CD4-positive, alpha-beta T cell (primary cell): ENCODE measurements at regions not wholly inside any gene's neighbourhood (a gene's known extent, or its start where the extent isn't known, plus 50 kb on each side); places are given as distances from the start of the nearest gene placed in this dataset.

Experiments used
- ATAC-seq: fragments of 200-7000 bp; cut with Tn5 transposase; one replicate; pipeline ENCODE4 v1.10.0; 2022; ENCODE audit warnings: mild to moderate bottlenecking; ENCODE audit not compliant: poor library complexity
- CTCF ChIA-PET: fragments of 350-600 bp; sonication (Branson Sonifier 250); formaldehyde crosslinking; loops from one replicate; lab custom pipeline; 2021; ENCODE audit warnings: antibody characterized with exemption, inconsistent platforms; lab: Charles Lee
- POLR2A ChIA-PET: fragments of 350-600 bp; sonication (Branson Sonifier 250); formaldehyde crosslinking; loops from one replicate; lab custom pipeline; 2021; ENCODE audit warnings: antibody characterized with exemption, inconsistent platforms; lab: Charles Lee
- DNase-seq, 14 experiments: peaks; one replicate each; pipeline ENCODE4 v3.0.0-alpha.2; 2013 to 2020; ENCODE audit warnings: mixed read lengths in 2 of 14
- H3K27ac ChIP-seq, 2 donors: one replicate each; pipeline versions ENCODE4 v1.5.1 to v1.7.0; 2013; ENCODE audit warnings: low read length in 2 of 2, low read depth in 1 of 2, mild to moderate bottlenecking in 1 of 2
- H3K27me3 ChIP-seq, 2 experiments: 1 replicate in 1 of 2; 2 replicates in 1 of 2; pipeline versions ENCODE4 v1.6.1 to v1.7.0; 2013; ENCODE audit warnings: low read length in 2 of 2, control low read depth in 1 of 2, mild to moderate bottlenecking in 1 of 2, moderate library complexity in 1 of 2; ENCODE audit not compliant: insufficient read depth in 2 of 2, control insufficient read depth in 1 of 2
- H3K36me3 ChIP-seq: one replicate; pipeline ENCODE4 v1.6.1; 2013; ENCODE audit warnings: low read length, control low read depth; ENCODE audit not compliant: insufficient read depth
- H3K4me1 ChIP-seq: one replicate; pipeline ENCODE4 v1.6.1; 2013; ENCODE audit warnings: low read length, control low read depth; ENCODE audit not compliant: insufficient read depth
- H3K4me3 ChIP-seq: one replicate; pipeline ENCODE4 v1.5.1; 2013; ENCODE audit warnings: mild to moderate bottlenecking, low read length, moderate library complexity
- H3K9me3 ChIP-seq, 2 experiments: 1 replicate in 1 of 2; 2 replicates in 1 of 2; pipeline versions ENCODE4 v1.6.1 to v1.7.0; 2013; ENCODE audit warnings: low read length in 2 of 2, mild to moderate bottlenecking in 2 of 2, control low read depth in 1 of 2, moderate library complexity in 1 of 2; ENCODE audit not compliant: control insufficient read depth in 1 of 2, insufficient read depth in 1 of 2
- H3K27ac Mint-ChIP-seq: one replicate; pipeline ENCODE4 v1.8.0; 2020; ENCODE audit warnings: mixed read lengths
- H3K27me3 Mint-ChIP-seq: one replicate; pipeline ENCODE4 v1.8.0; 2021; ENCODE audit warnings: mixed read lengths
- H3K36me3 Mint-ChIP-seq: one replicate; pipeline ENCODE4 v1.8.0; 2021; ENCODE audit warnings: low read depth, mixed read lengths
- H3K4me1 Mint-ChIP-seq: one replicate; pipeline ENCODE4 v1.8.0; 2021; ENCODE audit warnings: low read depth, mixed read lengths
- H3K4me3 Mint-ChIP-seq: one replicate; pipeline ENCODE4 v1.8.0; 2020; ENCODE audit warnings: mild to moderate bottlenecking, mixed read lengths
- H3K9me3 Mint-ChIP-seq: one replicate; pipeline ENCODE4 v1.8.0; 2020; ENCODE audit warnings: mixed read lengths
- CTCF ChIP-seq: fragments of 200-600 bp; IDR thresholded peaks from one replicate; pipeline ENCODE4 v1.8.0; 2022; ENCODE audit warnings: antibody characterized with exemption, mild to moderate bottlenecking
- intact Hi-C, 2 experiments: fragments of 100-400 bp; cut with DNase I in 1 of 2; cut with micrococcal nuclease in 1 of 2; formaldehyde crosslinking; loops; one replicate each; pipeline versions ENCODE4 v1.15.1 to v1.9.0; 2023 to 2025; cut with DNase I, micrococcal nuclease

GRCh38 chr15:36325206-36325605 is 254.2 kb upstream of the CDIN1 start:
- peaks cover 0 to 15% of the 10 kb centered on the region in 2 experiments for H3K9me3 ChIP-seq
- H3K4me1 ChIP-seq: no peaks in the 10 kb centered on the region
- CTCF ChIA-PET: no interaction called here
- no peaks in the 10 kb centered on the region for H3K4me1 Mint-ChIP-seq
- ATAC-seq (no peak), DNase-seq (no peak)
- H3K27ac ChIP-seq: no peak overlapping the region
- H3K9me3 Mint-ChIP-seq: peaks cover 5% of the 10 kb centered on the region
- H3K27ac Mint-ChIP-seq: no peak overlapping the region
- H3K36me3 Mint-ChIP-seq: no peaks in the 10 kb centered on the region
- H3K27me3 Mint-ChIP-seq: no peaks in the 10 kb centered on the region
- no peak for TF ChIP-seq CTCF
- no peaks in the 10 kb centered on the region for H3K27me3 ChIP-seq
- H3K4me3 Mint-ChIP-seq: no peak overlapping the region
- POLR2A ChIA-PET: no interaction called here
- H3K4me3 ChIP-seq: no peak overlapping the region
- H3K36me3 ChIP-seq: no peaks in the 10 kb centered on the region
- intact Hi-C loops: no loop called here

- no peaks in the 10 kb centered on the region for H3K27me3 Mint-ChIP-seq
Measured at GRCh38 chr15:36329592-36329991, 249.8 kb upstream of the CDIN1 start.

GRCh38 chr15:36330598-36330997 is 248.8 kb upstream of the CDIN1 start:
- H3K27me3 ChIP-seq: no peaks in the 10 kb centered on the region
- ChIA-PET CTCF (no interaction called here), POLR2A (no interaction called here)
- no peak overlapping the region for H3K4me3 ChIP-seq
- H3K36me3 ChIP-seq: no peaks in the 10 kb centered on the region
- no peak overlapping the region for H3K4me3 Mint-ChIP-seq
- DNase-seq (no peak), ATAC-seq (no peak)
- H3K9me3 ChIP-seq: peaks cover 0 to 15% of the 10 kb centered on the region in 2 experiments
- TF ChIP-seq CTCF: no peak
- H3K36me3 Mint-ChIP-seq: no peaks in the 10 kb centered on the region
- no peaks in the 10 kb centered on the region for H3K4me1 ChIP-seq
- H3K27ac Mint-ChIP-seq: no peak overlapping the region
- intact Hi-C loops: no loop called here
- H3K27ac ChIP-seq: no peak overlapping the region
- no peaks in the 10 kb centered on the region for H3K27me3 Mint-ChIP-seq
- H3K9me3 Mint-ChIP-seq: no peaks in the 10 kb centered on the region
- no peaks in the 10 kb centered on the region for H3K4me1 Mint-ChIP-seq

More at GRCh38 chr15:36329592-36329991, 249.8 kb upstream of the CDIN1 start:
- Histone ChIP-seq H3K4me1 (no peaks in the 10 kb centered on the region), H3K36me3 (no peaks in the 10 kb centered on the region), H3K4me3 (no peak overlapping the region), H3K9me3 (peaks cover 0 to 15% of the 10 kb centered on the region in 2 experiments), H3K27me3 (no peaks in the 10 kb centered on the region), H3K27ac (no peak overlapping the region)
- Mint-ChIP-seq H3K4me1 (no peaks in the 10 kb centered on the region), H3K9me3 (peaks cover 3% of the 10 kb centered on the region), H3K27ac (no peak overlapping the region), H3K36me3 (no peaks in the 10 kb centered on the region), H3K4me3 (no peak overlapping the region)
- no peak for TF ChIP-seq CTCF
- CTCF ChIA-PET: no interaction called here
- DNase-seq (no peak), ATAC-seq (no peak)
- POLR2A ChIA-PET: no interaction called here
- intact Hi-C loops: no loop called here
